ENCODE measurements at regions not wholly inside any gene's neighbourhood (a gene's known extent, or its start where the extent isn't known, plus 50 kb on each side); places are given as distances from the start of the nearest gene placed in this dataset.

DNA sequence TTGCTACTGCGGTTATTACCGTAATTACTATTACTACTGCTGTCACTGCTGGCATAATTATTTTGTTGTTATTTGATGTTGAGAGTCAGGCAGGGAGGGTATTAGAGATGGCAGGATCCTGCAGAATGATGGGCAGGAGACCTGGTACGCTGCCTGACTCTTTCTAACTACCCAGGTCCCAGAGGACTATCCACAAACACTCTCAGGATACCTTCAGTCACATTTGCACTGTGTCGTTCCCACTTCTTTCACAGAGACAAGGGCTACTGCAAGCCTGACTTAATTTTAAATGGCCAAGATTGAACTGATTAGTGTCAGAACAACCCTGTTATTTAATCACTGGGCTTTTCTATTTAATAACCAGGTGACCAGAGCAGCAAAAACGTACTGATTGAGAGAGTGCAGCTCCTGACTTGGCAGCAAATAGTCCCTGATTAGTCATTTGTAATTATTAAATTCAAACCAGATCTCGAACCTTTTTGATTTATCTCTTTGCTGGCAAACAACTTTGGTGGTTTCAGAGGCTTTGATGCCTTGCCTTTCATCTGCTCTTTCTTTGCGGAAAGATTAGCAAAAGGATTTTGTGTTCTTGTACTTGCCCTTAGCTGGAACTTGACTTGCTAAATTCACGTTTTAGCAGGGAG lies 88.8 kb upstream of the ARHGEF3 start:
- TF ChIP-seq, protein P1, sequence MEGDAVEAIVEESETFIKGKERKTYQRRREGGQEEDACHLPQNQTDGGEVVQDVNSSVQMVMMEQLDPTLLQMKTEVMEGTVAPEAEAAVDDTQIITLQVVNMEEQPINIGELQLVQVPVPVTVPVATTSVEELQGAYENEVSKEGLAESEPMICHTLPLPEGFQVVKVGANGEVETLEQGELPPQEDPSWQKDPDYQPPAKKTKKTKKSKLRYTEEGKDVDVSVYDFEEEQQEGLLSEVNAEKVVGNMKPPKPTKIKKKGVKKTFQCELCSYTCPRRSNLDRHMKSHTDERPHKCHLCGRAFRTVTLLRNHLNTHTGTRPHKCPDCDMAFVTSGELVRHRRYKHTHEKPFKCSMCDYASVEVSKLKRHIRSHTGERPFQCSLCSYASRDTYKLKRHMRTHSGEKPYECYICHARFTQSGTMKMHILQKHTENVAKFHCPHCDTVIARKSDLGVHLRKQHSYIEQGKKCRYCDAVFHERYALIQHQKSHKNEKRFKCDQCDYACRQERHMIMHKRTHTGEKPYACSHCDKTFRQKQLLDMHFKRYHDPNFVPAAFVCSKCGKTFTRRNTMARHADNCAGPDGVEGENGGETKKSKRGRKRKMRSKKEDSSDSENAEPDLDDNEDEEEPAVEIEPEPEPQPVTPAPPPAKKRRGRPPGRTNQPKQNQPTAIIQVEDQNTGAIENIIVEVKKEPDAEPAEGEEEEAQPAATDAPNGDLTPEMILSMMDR (IDR thresholded peaks at IDR 0.05; ENCODE audit: borderline replicate concordance, extremely low read depth, low read length, poor library complexity, severe bottlenecking) = no peak
- TF ChIP-seq EZH2 (IDR thresholded peaks at IDR 0.05; ENCODE audit: borderline replicate concordance, low read depth, low read length, severe bottlenecking) = no peak
